ENCODE measurements at regions not wholly inside any gene's neighbourhood (a gene's known extent, or its start where the extent isn't known, plus 50 kb on each side); places are given as distances from the start of the nearest gene placed in this dataset.

GRCh38 chrX:143988356-143988755, 104.5 kb downstream of the UBE2NL start (continued):
- no peak for TF ChIP-seq MLX (CRISPR knock-in tag; IDR thresholded peaks at IDR 0.05)
- TF ChIP-seq ESRRA (CRISPR knock-in tag; IDR thresholded peaks at IDR 0.05; ENCODE audit: borderline replicate concordance), result no peak
- TF ChIP-seq GTF2I (CRISPR knock-in tag; conservative IDR thresholded peaks at IDR 0.05), result no peak
- TF ChIP-seq NR1H2 (CRISPR knock-in tag; IDR thresholded peaks at IDR 0.05), result no peak

DNA sequence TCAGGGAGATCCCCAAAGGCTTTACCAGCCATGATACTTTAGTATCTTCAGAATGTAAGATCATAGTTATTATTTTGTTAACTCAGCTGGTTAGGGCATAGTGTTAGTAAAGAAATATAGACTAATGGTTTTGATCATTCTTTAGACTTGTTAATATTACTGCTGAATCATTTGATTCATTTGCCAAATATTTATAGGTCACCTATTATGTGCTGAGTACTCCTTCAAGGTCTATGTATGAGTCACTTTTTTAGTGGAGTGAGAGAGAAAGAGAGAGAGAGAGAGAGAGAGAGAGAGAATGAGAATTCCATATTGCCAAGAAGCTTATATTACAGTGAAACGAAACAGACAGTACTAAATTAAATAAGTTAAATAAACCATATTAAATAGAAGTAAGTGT, 110.3 kb downstream of the UBE2NL start:
- Mint-ChIP-seq H3K4me1 (no peaks in the 10 kb centered on the region), H3K27me3 (ENCODE audit: low read depth) (peaks cover 3% of the 10 kb centered on the region; the same call in 1 of the 2 replicates), H3K36me3 (peaks cover 14% of the 10 kb centered on the region), H3K4me3 (no peak overlapping the region), H3K27ac (no peak overlapping the region), H3K9me3 (peaks cover 35% of the 10 kb centered on the region)
- POLR2A ChIA-PET, result no interaction called here
- TF ChIP-seq, protein P1, sequence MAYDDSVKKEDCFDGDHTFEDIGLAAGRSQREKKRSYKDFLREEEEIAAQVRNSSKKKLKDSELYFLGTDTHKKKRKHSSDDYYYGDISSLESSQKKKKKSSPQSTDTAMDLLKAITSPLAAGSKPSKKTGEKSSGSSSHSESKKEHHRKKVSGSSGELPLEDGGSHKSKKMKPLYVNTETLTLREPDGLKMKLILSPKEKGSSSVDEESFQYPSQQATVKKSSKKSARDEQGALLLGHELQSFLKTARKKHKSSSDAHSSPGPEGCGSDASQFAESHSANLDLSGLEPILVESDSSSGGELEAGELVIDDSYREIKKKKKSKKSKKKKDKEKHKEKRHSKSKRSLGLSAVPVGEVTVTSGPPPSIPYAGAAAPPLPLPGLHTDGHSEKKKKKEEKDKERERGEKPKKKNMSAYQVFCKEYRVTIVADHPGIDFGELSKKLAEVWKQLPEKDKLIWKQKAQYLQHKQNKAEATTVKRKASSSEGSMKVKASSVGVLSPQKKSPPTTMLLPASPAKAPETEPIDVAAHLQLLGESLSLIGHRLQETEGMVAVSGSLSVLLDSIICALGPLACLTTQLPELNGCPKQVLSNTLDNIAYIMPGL (CRISPR knock-in tag; IDR thresholded peaks at IDR 0.05), result no peak
- no peak for TF ChIP-seq ZNF512 (CRISPR knock-in tag; IDR thresholded peaks at IDR 0.05; ENCODE audit: borderline replicate concordance)
- TF ChIP-seq, protein P2, sequence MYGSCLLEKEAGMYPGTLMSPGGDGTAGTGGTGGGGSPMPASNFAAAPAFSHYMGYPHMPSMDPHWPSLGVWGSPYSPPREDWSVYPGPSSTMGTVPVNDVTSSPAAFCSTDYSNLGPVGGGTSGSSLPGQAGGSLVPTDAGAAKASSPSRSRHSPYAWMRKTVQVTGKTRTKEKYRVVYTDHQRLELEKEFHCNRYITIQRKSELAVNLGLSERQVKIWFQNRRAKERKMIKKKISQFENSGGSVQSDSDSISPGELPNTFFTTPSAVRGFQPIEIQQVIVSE (CRISPR knock-in tag; IDR thresholded peaks at IDR 0.05; ENCODE audit: borderline replicate concordance), result no peak
- TF ChIP-seq CREB1 (CRISPR knock-in tag; IDR thresholded peaks at IDR 0.05), result no peak
- TF ChIP-seq FOXP1 (CRISPR knock-in tag; IDR thresholded peaks at IDR 0.05; ENCODE audit: borderline replicate concordance), result no peak
- TF ChIP-seq, protein P3, sequence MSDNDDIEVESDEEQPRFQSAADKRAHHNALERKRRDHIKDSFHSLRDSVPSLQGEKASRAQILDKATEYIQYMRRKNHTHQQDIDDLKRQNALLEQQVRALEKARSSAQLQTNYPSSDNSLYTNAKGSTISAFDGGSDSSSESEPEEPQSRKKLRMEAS (CRISPR knock-in tag; IDR thresholded peaks at IDR 0.05), result no peak
- no peak for TF ChIP-seq NR1H2 (CRISPR knock-in tag; IDR thresholded peaks at IDR 0.05)
- TF ChIP-seq, protein P4, sequence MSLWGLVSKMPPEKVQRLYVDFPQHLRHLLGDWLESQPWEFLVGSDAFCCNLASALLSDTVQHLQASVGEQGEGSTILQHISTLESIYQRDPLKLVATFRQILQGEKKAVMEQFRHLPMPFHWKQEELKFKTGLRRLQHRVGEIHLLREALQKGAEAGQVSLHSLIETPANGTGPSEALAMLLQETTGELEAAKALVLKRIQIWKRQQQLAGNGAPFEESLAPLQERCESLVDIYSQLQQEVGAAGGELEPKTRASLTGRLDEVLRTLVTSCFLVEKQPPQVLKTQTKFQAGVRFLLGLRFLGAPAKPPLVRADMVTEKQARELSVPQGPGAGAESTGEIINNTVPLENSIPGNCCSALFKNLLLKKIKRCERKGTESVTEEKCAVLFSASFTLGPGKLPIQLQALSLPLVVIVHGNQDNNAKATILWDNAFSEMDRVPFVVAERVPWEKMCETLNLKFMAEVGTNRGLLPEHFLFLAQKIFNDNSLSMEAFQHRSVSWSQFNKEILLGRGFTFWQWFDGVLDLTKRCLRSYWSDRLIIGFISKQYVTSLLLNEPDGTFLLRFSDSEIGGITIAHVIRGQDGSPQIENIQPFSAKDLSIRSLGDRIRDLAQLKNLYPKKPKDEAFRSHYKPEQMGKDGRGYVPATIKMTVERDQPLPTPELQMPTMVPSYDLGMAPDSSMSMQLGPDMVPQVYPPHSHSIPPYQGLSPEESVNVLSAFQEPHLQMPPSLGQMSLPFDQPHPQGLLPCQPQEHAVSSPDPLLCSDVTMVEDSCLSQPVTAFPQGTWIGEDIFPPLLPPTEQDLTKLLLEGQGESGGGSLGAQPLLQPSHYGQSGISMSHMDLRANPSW (CRISPR knock-in tag; conservative IDR thresholded peaks at IDR 0.05; ENCODE audit: low read depth), result no peak
- TF ChIP-seq RELA (CRISPR knock-in tag; IDR thresholded peaks at IDR 0.05; ENCODE audit: borderline replicate concordance), result no peak
- no peak for TF ChIP-seq GABPB1 (CRISPR knock-in tag; IDR thresholded peaks at IDR 0.05)
- TF ChIP-seq ZNF416 (CRISPR knock-in tag; IDR thresholded peaks at IDR 0.05), result no peak
- TF ChIP-seq OVOL2 (CRISPR knock-in tag; IDR thresholded peaks at IDR 0.05; ENCODE audit: borderline replicate concordance), result no peak
- TF ChIP-seq SMAD3 (CRISPR knock-in tag; IDR thresholded peaks at IDR 0.05; ENCODE audit: borderline replicate concordance), result no peak
- no peak for TF ChIP-seq ATF3 (CRISPR knock-in tag; conservative IDR thresholded peaks at IDR 0.05)
- TF ChIP-seq MLX (CRISPR knock-in tag; IDR thresholded peaks at IDR 0.05), result no peak
- TF ChIP-seq JUN (CRISPR knock-in tag; IDR thresholded peaks at IDR 0.05), result no peak
- CTCF ChIA-PET, result no interaction called here
- DNase-seq (ENCODE audit: low spot score) (no peak), ATAC-seq (no peak)
